A673 (cell line): ENCODE measurements at regions not wholly inside any gene's neighbourhood (a gene's known extent, or its start where the extent isn't known, plus 50 kb on each side); places are given as distances from the start of the nearest gene placed in this dataset.

Source experiments
- BruUV-seq: library from RNA; stranded (reverse); fragments of 400-500 nt; replicated peaks from 2 replicates; lab custom pipeline; 2021; lab: Mats Ljungman, UMichigan
- CTCF ChIA-PET: fragments of 300-600 bp; sonication (Branson Sonifier 250); formaldehyde crosslinking; loops from one replicate; lab custom pipeline; 2022; ENCODE audit warnings: antibody characterized with exemption; lab: Charles Lee
- POLR2A ChIA-PET: fragments of 300-600 bp; sonication (Branson Sonifier 250); formaldehyde crosslinking; loops from one replicate; lab custom pipeline; 2022; ENCODE audit warnings: antibody characterized with exemption; ENCODE audit not compliant: low non-redundant PET; lab: Charles Lee
- DNase-seq: peaks from one replicate; pipeline ENCODE4 v3.0.0-alpha.2; 2015; ENCODE audit warnings: low spot score
- H3K27ac ChIP-seq: fragments of 200-600 bp; sonication (generic); 2 replicates; pipeline ENCODE4 v1.5.1; 2016; ENCODE audit warnings: mixed run types, low read depth, mild to moderate bottlenecking, mixed read lengths, antibody characterized with exemption, low read length; ENCODE audit not compliant: poor library complexity, severe bottlenecking
- H3K27me3 ChIP-seq: fragments of 200-600 bp; sonication (generic); replicated peaks from 2 replicates; pipeline ENCODE4 v1.6.1; 2017; ENCODE audit warnings: mixed run types, low read depth, mild to moderate bottlenecking, mixed read lengths, antibody characterized with exemption, low read length; ENCODE audit not compliant: insufficient read depth, poor library complexity
- H3K36me3 ChIP-seq: fragments of 200-600 bp; sonication (generic); 2 replicates; pipeline ENCODE4 v1.6.1; 2016; ENCODE audit warnings: mixed run types, mild to moderate bottlenecking, mixed read lengths, antibody characterized with exemption, low read length; ENCODE audit not compliant: insufficient read depth, poor library complexity, severe bottlenecking
- H3K4me1 ChIP-seq: fragments of 200-600 bp; sonication (generic); 2 replicates; pipeline ENCODE4 v1.6.1; 2017; ENCODE audit warnings: mixed run types, mild to moderate bottlenecking, mixed read lengths, antibody characterized with exemption, low read length; ENCODE audit not compliant: insufficient read depth, poor library complexity, severe bottlenecking
- H3K4me3 ChIP-seq: fragments of 200-600 bp; sonication (generic); 2 replicates; pipeline ENCODE4 v1.5.1; 2016; ENCODE audit warnings: low read depth, mixed run types, mild to moderate bottlenecking, mixed read lengths, low read length; ENCODE audit not compliant: poor library complexity, severe bottlenecking
- H3K9me3 ChIP-seq: fragments of 200-600 bp; sonication (generic); 2 replicates; pipeline ENCODE4 v1.6.1; 2016; ENCODE audit warnings: mixed run types, low read depth, mild to moderate bottlenecking, mixed read lengths, antibody characterized with exemption, low read length; ENCODE audit not compliant: poor library complexity, severe bottlenecking
- EZH2 ChIP-seq: fragments of 200-600 bp; sonication (generic); IDR thresholded peaks from 2 replicates; pipeline ENCODE4 v1.6.1; 2017; ENCODE audit warnings: borderline replicate concordance, low read depth, mild to moderate bottlenecking, mixed read lengths, antibody characterized with exemption, low read length; ENCODE audit not compliant: poor library complexity, severe bottlenecking
- intact Hi-C: fragments of 100-400 bp; cut with micrococcal nuclease; formaldehyde crosslinking; loops from one replicate; pipeline ENCODE4 v1.10.0; 2022; ENCODE audit not compliant: unreplicated experiment
- TF ChIP-seq, protein P1 (sequence below): fragments of 300-800, 200-600 bp; sonication (generic); conservative IDR thresholded peaks from 2 replicates; pipeline ENCODE4 v1.5.1; 2017; ENCODE audit warnings: low read depth, mild to moderate bottlenecking, antibody characterized with exemption, low read length, moderate library complexity, mixed read lengths

DNA sequence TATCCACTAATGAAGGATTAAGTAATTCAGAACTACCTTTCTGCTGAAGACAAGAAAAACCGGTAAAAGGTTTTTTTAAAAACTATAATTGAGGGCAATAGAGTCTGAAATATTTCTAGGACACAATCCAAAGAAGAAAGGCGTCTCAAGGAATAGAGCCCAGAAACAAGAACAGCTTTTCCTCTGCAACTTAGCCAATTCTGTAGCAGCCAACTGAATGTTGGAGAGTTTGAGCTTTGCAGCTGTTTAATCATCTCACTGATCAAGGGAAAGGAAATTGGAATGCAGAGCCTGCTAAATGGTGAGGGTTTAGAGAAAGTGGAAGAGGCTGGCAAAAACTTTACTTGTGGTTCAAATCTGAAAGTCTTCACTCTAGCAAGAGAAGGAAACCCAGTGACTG is 818.9 kb downstream of the KCNT2 start:
- Histone ChIP-seq H3K9me3 (no peaks in the 10 kb centered on the region), H3K27me3 (no peaks in the 10 kb centered on the region), H3K4me1 (no peaks in the 10 kb centered on the region), H3K27ac (no peak overlapping the region), H3K36me3 (no peaks in the 10 kb centered on the region), H3K4me3 (no peak overlapping the region)
- TF ChIP-seq, protein P1, sequence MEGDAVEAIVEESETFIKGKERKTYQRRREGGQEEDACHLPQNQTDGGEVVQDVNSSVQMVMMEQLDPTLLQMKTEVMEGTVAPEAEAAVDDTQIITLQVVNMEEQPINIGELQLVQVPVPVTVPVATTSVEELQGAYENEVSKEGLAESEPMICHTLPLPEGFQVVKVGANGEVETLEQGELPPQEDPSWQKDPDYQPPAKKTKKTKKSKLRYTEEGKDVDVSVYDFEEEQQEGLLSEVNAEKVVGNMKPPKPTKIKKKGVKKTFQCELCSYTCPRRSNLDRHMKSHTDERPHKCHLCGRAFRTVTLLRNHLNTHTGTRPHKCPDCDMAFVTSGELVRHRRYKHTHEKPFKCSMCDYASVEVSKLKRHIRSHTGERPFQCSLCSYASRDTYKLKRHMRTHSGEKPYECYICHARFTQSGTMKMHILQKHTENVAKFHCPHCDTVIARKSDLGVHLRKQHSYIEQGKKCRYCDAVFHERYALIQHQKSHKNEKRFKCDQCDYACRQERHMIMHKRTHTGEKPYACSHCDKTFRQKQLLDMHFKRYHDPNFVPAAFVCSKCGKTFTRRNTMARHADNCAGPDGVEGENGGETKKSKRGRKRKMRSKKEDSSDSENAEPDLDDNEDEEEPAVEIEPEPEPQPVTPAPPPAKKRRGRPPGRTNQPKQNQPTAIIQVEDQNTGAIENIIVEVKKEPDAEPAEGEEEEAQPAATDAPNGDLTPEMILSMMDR = no peak
- no peak for TF ChIP-seq EZH2
- ChIA-PET CTCF (no interaction called here), POLR2A (no interaction called here)
- no TSS peak for BruUV-seq
- intact Hi-C loops = no loop called here
- no peak for DNase-seq

DNA sequence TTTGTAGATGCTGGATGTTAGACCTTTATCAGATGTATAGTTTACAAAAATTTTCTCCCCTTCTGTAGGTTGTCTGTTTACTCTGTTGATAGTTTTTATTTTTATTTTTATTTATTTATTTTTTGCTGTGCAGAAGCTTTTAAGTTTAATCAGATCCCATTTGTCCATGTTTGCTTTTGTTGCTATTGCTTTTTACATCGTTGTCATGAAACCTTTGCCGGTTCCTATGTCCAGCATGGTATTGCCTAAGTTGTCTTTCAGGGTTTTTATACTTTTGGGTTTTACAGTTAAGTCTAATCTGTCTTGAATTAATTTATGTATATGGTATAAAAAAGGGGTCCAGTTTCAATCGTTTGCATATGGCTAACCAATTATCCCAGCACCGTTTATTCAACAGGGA is 819.5 kb downstream of the KCNT2 start:
- Histone ChIP-seq H3K9me3 (no peaks in the 10 kb centered on the region), H3K27ac (no peak overlapping the region), H3K4me3 (no peak overlapping the region), H3K27me3 (no peaks in the 10 kb centered on the region), H3K4me1 (no peaks in the 10 kb centered on the region), H3K36me3 (no peaks in the 10 kb centered on the region)
- DNase-seq = no peak
- BruUV-seq = no TSS peak
- POLR2A ChIA-PET = no interaction called here
- CTCF ChIA-PET = no interaction called here
- intact Hi-C loops = no loop called here
- TF ChIP-seq, protein P1 = no peak
- TF ChIP-seq EZH2 = no peak

- H3K27me3 ChIP-seq = no peaks in the 10 kb centered on the region
- POLR2A ChIA-PET = no interaction called here
- BruUV-seq = no TSS peak
- no peaks in the 10 kb centered on the region for H3K4me1 ChIP-seq
- DNase-seq = no peak
- H3K9me3 ChIP-seq = no peaks in the 10 kb centered on the region
- CTCF ChIA-PET = no interaction called here
- H3K27ac ChIP-seq = no peak overlapping the region
- no peak for TF ChIP-seq EZH2
- TF ChIP-seq, protein P1 = no peak
- H3K4me3 ChIP-seq = no peak overlapping the region
- no peaks in the 10 kb centered on the region for H3K36me3 ChIP-seq
- intact Hi-C loops = no loop called here
Observed at GRCh38 chr1:195785830-195786229, 822.4 kb downstream of the KCNT2 start.
